HL-60 (cell line): ENCODE measurements at regions not wholly inside any gene's neighbourhood (a gene's known extent, or its start where the extent isn't known, plus 50 kb on each side); places are given as distances from the start of the nearest gene placed in this dataset.
"Not testable (repeated sequence)": the region's sequence is repeated elsewhere in the genome, so short reads cannot be mapped to it uniquely, and the experiment has no call there.

ENCODE experiments used
- DNase-seq, 2 experiments: peaks; one replicate each; pipeline ENCODE4 v3.0.0-alpha.2; 2010 to 2020; ENCODE audit warnings: low read depth in 1 of 2, low spot score in 1 of 2
- H3K27ac ChIP-seq: fragments of 250-450 bp; sonication (Bioruptor Pico); replicated peaks from 2 replicates; pipeline ENCODE4 v1.5.1; 2020; ENCODE audit warnings: mild to moderate bottlenecking, moderate library complexity
- H3K27me3 ChIP-seq: fragments of 250-450 bp; sonication (Bioruptor Pico); 2 replicates; pipeline ENCODE4 v1.5.1; 2021; ENCODE audit warnings: mild to moderate bottlenecking, moderate library complexity; ENCODE audit not compliant: insufficient read depth, poor library complexity, severe bottlenecking
- H3K4me3 ChIP-seq: replicated peaks from 2 replicates; pipeline ENCODE4 v1.5.1; 2011; ENCODE audit warnings: mild to moderate bottlenecking, control low read depth, low read length; ENCODE audit not compliant: insufficient read depth
- GABPA ChIP-seq: IDR thresholded peaks from 2 replicates; pipeline ENCODE4 v1.6.1; 2012; ENCODE audit warnings: low read depth
- POLR2AphosphoS5 ChIP-seq: IDR thresholded peaks from 2 replicates; pipeline ENCODE4 v1.6.1; 2012; ENCODE audit warnings: low read depth
- REST ChIP-seq: IDR thresholded peaks from 2 replicates; pipeline ENCODE4 v1.6.1; 2012; ENCODE audit warnings: low read depth; ENCODE audit not compliant: insufficient replicate concordance
- SPI1 ChIP-seq: IDR thresholded peaks from 2 replicates; pipeline ENCODE4 v1.6.1; 2012; ENCODE audit warnings: low read depth, mild to moderate bottlenecking, borderline replicate concordance
- TF ChIP-seq, protein P1 (sequence below): IDR thresholded peaks from one replicate; pipeline ENCODE4 v1.5.1; 2011; ENCODE audit warnings: low read length, control low read depth, inconsistent platforms; ENCODE audit not compliant: insufficient read depth

- Histone ChIP-seq H3K4me3 (no peak overlapping the region), H3K27me3 (no peaks in the 10 kb centered on the region), H3K27ac (no peak overlapping the region)
- no peak for DNase-seq
- TF ChIP-seq GABPA (no peak), SPI1 (no peak), REST (no peak), POLR2AphosphoS5 (no peak)
- TF ChIP-seq, protein P1, sequence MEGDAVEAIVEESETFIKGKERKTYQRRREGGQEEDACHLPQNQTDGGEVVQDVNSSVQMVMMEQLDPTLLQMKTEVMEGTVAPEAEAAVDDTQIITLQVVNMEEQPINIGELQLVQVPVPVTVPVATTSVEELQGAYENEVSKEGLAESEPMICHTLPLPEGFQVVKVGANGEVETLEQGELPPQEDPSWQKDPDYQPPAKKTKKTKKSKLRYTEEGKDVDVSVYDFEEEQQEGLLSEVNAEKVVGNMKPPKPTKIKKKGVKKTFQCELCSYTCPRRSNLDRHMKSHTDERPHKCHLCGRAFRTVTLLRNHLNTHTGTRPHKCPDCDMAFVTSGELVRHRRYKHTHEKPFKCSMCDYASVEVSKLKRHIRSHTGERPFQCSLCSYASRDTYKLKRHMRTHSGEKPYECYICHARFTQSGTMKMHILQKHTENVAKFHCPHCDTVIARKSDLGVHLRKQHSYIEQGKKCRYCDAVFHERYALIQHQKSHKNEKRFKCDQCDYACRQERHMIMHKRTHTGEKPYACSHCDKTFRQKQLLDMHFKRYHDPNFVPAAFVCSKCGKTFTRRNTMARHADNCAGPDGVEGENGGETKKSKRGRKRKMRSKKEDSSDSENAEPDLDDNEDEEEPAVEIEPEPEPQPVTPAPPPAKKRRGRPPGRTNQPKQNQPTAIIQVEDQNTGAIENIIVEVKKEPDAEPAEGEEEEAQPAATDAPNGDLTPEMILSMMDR = no peak
Observed at GRCh38 chr6:144485531-144485930, 200.4 kb downstream of the UTRN start.

- no peak for TF ChIP-seq POLR2AphosphoS5
- Histone ChIP-seq H3K4me3 (no peak overlapping the region), H3K27me3 (no peaks in the 10 kb centered on the region), H3K27ac (no peak overlapping the region)
- DNase-seq = no peak
Observed at GRCh38 chr6:144488590-144488989, 203.5 kb downstream of the UTRN start.

GRCh38 chr6:144493035-144493910 is 208.1 kb downstream of the UTRN start:
- Histone ChIP-seq H3K4me3 (no peak overlapping the region), H3K27ac (no peak overlapping the region), H3K27me3 (no peaks in the 10 kb centered on the region)
- DNase-seq = no peak
- TF ChIP-seq, protein P1 = no peak
- TF ChIP-seq POLR2AphosphoS5 (no peak), SPI1 (no peak), GABPA (no peak), REST (no peak)

- not testable (repeated sequence) for H3K27ac ChIP-seq, H3K27me3 ChIP-seq, H3K4me3 ChIP-seq, DNase-seq
Observed at GRCh38 chr6:144495076-144495475, 209.9 kb downstream of the UTRN start.

DNA sequence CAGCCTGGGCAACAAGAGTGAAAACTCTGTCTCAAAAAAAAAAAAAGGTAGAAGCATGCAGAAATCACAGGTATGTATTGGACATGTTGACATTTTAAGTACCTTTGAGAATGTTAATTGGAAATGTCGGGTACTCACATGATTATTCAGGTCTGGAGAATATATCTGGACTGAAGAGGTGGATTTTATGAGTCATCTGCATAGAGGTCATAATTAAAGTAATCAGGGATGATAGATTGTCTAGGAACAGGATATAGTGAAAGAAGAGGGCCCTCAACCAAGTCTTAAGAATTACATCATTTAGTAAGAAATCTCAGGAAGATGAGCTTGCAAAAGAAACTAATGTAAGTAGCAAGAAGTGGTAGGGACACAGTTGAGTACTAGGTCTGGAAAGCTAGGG is 212.5 kb downstream of the UTRN start:
- no peak for TF ChIP-seq REST
- TF ChIP-seq SPI1 = no peak
- no peak for TF ChIP-seq POLR2AphosphoS5
- TF ChIP-seq, protein P1 = no peak
- TF ChIP-seq GABPA = no peak
- Histone ChIP-seq H3K27ac (no peak overlapping the region), H3K4me3 (no peak overlapping the region), H3K27me3 (no peaks in the 10 kb centered on the region)
- DNase-seq = no peak
